HG02884 (cell line): ENCODE measurements at regions not wholly inside any gene's neighbourhood (a gene's known extent, or its start where the extent isn't known, plus 50 kb on each side); places are given as distances from the start of the nearest gene placed in this dataset.
"Not testable (repeated sequence)": the region's sequence is repeated elsewhere in the genome, so short reads cannot be mapped to it uniquely, and the experiment has no call there.

Experiments
- ATAC-seq: cut with Tn5 transposase; IDR thresholded peaks from one replicate; pipeline ENCODE4 v1.9.1; 2021; ENCODE audit warnings: mild to moderate bottlenecking, moderate library complexity; ENCODE audit not compliant: unreplicated experiment

- ATAC-seq: no peak
Measured at GRCh38 chr2:18049325-18049724, 170.9 kb downstream of the KCNS3 start.

DNA sequence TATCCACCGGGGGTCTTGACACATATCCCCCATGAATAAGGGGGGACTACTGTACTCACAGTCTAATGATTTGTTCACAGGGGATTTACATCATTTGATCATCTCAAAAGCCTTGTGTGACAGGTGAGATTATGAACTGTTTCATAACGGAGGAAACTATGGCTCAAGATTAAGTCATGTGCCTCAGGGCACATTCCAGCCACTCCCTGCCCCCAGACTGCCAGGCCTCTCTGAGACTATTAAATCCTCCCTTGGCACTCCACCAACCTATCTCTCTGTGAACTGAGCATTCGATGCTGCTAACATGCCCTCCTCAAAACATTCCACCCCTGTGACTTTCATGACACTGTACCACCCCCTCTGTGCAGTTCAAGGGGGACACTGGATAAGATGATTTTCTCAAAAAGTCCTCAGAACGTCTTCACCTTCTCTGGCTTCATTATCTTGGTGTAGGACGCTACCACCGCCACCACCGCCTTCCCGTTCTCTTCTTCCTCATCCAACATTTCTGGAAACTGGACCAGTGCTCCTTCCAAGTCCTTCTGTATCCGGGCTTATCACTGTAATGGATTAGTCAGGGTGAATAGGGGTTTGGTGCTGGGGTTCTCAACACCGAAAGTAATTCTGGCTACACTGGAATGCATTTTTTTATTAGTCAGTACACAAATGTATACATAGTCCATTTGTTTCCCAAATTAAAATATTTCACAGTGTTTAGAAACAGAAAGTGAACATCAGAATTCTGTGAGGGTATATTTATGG, 169.6 kb downstream of the KCNS3 start:
- no peak for ATAC-seq

- ATAC-seq: no peak
Measured at GRCh38 chr2:18047213-18047611, 168.7 kb downstream of the KCNS3 start.

DNA sequence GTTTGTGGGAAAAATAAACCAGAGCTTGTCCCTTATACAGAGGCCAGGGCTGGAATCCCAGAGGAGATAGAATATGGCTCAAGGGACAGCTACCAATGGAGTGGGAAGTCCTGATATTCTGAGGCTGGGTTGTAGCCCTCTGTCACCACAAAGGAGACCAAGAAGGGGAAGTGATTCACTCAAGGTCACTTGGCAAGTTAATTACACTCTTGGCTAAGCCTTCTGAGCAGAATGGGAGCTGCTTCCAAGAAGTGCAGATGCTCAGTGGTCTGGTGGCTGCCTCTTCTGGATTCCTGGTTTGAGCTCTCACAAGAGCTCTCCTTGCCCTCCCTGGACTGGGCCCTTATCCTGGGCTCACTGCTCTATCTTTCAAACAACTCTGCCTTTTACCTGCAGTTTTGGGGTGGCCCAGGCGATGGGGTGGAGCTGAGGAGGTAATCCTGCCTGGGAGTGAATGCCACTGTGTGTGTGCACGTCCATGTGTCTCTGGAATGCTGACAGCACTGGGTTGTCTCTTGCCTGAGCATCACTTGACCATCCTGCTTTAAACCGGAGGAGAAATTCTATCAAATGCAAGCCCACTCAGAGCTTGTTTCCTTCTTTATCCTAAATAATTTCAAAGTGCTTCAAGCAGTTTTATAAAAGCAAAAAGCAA, 168.2 kb downstream of the KCNS3 start:
- ATAC-seq: no peak

DNA sequence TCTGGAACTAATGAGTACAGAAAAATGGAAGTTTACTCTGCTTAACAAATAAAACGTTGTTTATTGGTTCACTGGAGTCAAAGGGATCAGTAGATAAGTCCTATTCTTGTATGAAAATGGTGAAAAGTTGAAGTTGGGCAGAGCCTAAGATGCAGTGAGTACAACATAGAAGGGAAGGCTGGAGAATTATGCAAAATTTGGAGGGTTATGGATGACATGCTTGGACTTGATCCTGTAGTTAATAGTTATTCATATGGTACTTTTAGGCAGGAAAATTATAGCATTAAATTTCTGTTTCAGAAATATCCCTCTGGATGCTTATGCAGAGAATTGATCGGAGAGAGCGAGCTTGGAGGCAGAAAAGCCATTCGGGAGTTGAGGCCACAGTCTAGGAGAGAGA, 167.6 kb downstream of the KCNS3 start:
- no peak for ATAC-seq

- no peak for ATAC-seq
Measured at GRCh38 chr2:18045230-18045629, 166.8 kb downstream of the KCNS3 start.

- not testable (repeated sequence) for ATAC-seq
Measured at GRCh38 chr2:18017381-18017780, 138.9 kb downstream of the KCNS3 start.

DNA sequence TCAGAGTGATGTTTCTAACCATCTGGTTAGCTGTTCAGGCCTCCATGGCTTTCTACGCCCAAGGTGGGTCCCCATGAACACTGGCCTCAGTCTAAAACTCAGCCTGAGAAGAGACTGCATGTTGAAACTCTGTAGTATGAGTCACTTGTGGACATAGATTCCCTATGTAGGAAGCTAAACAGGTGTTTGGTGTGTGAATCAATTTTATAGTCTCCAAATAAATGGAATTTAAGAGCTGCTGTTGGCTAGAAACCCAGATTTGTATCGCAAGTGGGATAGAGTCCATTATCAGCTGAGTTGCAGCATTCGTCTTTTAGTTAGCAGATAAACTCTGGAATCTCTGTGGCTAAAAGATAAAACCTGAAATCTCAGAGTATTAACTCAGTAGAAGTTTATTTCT, 131.4 kb downstream of the KCNS3 start:
- no peak for ATAC-seq

DNA sequence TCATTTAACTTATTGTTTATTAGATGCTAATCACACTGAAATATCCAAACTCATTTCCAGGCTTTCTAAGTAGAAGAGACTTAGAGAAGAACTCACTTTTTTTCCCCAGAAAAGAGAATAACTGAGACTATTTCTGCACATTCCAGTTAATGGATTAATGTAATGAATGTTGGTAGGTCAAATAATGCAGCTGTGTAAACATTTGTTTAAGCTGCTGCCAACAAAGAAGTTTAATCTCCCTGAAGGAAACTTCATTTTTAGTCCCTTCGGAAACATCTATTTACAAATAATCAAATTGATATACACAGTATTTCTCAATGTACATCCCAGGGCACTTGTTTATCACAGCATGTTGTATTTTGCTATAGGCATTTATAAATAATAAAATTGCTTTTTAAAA, 126.9 kb downstream of the KCNS3 start:
- no peak for ATAC-seq

DNA sequence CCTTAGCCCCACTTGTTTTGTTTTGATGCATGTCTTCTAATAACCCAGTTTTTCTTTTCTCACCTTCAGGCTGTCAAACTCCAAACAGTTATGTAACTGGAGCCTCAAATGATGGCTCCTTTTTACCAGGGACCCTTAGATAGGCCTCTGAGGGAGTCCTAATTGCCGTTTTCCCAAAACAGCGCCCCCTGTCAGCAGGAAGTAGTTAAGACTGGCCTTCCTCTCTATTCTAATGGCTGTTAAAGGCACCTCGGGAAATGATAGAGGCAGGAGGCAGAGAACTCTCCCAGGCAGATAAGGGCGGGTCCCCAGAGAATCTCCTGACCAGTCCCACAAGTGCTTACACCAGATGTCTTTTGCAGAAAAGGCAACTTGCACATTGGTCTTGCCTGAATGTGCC, 123.2 kb downstream of the KCNS3 start:
- ATAC-seq: no peak

- no peak for ATAC-seq
Measured at GRCh38 chr2:17996978-17997377, 118.5 kb downstream of the KCNS3 start.

DNA sequence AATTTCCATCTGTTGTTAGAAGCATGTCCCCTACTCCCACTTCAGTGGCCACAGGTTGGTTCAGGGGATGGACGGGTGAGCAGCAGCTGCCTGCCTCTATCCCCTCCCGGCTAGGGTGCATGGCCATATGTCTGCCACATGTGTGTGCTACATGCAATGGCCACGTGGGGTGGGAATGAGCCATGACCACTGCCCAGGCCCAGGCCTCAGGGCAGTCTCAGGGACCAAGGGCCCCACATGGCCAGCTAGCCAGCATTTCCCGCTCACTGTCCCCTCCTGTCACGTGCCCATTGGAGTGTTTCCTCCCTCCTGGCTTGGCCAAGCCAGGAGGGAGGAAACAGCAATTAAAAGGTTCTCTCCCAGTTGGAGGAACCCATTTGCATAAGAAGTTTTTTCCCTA, 117.1 kb downstream of the KCNS3 start:
- no peak for ATAC-seq
